LNCaP clone FGC (cell line): ENCODE measurements at regions not wholly inside any gene's neighbourhood (a gene's known extent, or its start where the extent isn't known, plus 50 kb on each side); places are given as distances from the start of the nearest gene placed in this dataset.

ENCODE experiments used
- DNase-seq: peaks from one replicate; pipeline ENCODE4 v3.0.0-alpha.2; 2011; ENCODE audit warnings: low read depth
- H3K4me3 ChIP-seq: 2 replicates; pipeline ENCODE4 v1.5.1; 2011; ENCODE audit warnings: mild to moderate bottlenecking, low read depth, low read length, control low read depth
- CTCF ChIP-seq: IDR thresholded peaks from 2 replicates; pipeline ENCODE4 v1.5.1; 2012; ENCODE audit warnings: mild to moderate bottlenecking; ENCODE audit not compliant: control insufficient read depth, insufficient read depth; ENCODE audit errors: extremely low read depth

DNA sequence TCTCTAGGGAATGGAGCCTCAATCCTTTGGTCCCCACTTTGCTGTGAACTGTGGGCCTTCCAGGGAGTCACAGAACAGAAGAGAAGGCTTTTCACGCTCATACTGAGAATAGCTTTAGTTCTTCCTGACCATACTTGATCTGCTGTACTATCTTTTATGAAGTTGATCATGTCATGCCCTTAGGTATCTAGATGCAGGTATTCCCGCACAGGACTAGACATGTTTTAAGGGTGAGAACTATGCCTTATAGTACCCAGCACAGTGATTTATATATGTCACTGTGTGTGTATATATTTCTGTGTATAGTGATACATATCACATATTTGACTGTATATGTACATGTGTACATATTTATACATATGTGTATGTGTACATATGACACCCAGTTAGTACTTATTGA lies 358.4 kb upstream of the SEMA6D start:
- no peak overlapping the region for H3K4me3 ChIP-seq
- no peak for TF ChIP-seq CTCF
- no peak for DNase-seq

- DNase-seq, result no peak
- no peak for TF ChIP-seq CTCF
- H3K4me3 ChIP-seq, result no peak overlapping the region
These were observed 357.0 kb upstream of the SEMA6D start for GRCh38 chr15:47360305-47360704.

DNA sequence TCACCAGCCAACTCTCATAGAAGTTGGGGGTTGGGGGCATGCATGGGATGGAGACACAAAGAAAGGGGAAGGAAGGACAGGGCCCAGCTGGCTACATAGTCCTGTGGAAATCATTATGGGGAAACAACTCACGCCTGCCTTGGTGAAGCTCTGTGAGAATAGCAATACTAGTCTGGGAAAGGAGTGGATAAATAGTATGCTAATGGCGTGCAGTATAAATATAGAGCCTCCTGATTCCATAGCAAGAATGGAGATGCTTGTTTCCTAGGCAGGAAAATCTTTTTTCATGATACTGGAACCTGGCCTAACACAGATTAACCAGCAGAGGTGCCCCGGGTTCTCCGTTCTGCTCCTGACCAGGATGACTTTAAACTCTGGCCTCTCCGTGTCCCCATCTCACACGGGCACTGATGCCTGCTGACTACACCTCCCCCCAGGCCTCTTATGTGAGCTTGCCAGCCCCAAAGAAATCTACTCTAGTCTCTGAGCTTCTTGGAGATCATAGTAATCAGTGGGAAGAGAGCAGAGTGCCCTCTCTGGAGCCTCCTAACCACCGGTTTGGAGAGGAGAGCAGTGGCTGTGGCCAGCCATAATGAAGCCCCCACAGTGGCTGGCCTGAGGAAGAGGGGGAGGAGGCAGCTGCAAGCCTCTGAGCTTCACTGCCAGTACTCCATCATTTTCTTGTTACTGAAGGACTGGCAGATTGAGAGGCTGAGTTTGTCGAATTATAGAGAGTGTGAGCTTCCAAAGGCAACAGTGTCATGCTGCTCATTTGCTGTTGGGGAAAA lies 355.0 kb upstream of the SEMA6D start:
- H3K4me3 ChIP-seq, result no peak overlapping the region
- DNase-seq, result no peak
- no peak for TF ChIP-seq CTCF

DNA sequence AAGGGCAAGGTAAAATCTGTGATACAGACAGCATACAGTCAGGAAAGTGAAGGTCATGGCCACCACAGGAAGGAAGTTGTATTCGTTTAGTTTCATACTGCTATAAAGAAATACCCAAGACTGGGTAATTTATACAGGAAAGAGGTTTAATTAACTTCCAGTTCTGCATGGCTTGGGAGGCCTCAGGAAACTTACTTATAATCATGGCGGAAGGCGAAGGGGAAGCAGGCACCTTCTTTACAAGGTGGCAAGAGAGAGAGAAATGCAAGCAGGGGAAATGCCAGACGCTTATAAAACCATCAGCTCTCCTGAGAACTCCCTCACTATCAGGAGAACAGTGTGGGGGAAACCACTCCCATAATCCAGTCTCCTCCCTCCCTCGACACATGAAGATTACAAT lies 353.7 kb upstream of the SEMA6D start:
- TF ChIP-seq CTCF, result no peak
- DNase-seq, result no peak
- no peak overlapping the region for H3K4me3 ChIP-seq

DNA sequence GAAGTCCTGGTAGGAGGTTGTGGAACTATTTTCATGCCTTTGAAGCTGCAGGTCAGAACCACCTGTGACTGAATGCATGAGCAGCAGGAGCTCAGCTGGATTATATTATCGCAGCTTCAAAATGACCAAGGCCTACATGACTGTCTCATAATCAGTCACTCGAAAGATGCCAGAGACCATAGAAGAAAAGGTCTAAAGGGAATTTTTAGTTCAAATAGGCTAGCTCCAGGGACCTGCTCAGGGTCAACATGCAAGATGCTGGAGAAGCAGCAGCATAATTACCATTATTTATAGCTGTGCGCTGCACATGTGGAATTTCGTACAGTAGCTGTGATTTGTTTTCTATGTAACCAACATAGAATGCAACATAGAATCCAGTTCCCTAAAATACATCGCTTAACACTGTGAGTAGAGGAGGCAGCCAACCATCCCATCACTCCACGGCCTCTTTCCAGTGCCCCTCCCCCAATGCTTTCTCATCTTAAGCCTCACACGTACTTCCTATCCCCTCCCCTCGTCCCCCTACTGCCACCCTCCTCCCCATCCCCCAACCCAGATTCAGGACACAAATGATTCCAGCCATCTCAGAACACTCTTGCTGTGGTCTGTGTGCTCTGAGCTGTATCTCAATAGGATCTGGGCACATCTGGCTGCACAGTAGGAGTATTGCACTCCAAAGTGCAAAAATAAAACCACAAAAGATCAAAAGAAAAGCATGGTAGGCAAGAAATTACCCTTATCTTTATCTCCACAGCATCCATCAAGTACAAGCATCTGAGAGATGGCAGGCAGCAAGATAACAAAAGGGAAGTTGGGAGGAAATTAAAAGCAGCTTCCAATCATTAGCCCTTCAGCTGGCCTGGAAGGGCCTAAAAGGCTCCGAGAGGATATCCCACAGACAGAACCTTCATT lies 352.8 kb upstream of the SEMA6D start:
- no peak overlapping the region for H3K4me3 ChIP-seq
- DNase-seq, result no peak
- no peak for TF ChIP-seq CTCF

DNA sequence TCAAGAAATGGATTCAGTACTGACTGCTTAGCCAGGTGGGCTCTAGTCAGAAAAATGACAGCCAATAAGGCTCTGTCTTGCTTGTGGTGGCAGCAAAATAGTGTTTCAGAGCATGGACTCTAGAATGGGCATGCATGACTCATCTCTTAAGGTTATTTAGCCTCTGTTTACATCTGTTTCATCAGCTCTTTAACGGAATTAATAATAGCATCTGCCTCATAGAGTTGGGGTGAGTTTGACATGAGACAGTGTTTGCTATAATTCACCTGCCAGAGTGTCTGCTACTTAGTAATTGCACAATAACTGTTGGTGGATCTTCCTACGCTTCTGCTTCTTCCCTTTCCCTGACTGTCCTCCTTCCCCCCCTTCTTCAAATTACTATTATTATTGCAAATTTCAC lies 350.4 kb upstream of the SEMA6D start:
- no peak for DNase-seq
- no peak for TF ChIP-seq CTCF
- no peak overlapping the region for H3K4me3 ChIP-seq
